ENCODE measurements at regions not wholly inside any gene's neighbourhood (a gene's known extent, or its start where the extent isn't known, plus 50 kb on each side); places are given as distances from the start of the nearest gene placed in this dataset.

- 91 to 98% methylated on average over 2 of the region's 2 CpGs for WGBS, 2 donors
- no peak for DNase-seq
Observed at GRCh38 chr16:86821895-86822294, 243.5 kb downstream of the FOXL1 start.

DNA sequence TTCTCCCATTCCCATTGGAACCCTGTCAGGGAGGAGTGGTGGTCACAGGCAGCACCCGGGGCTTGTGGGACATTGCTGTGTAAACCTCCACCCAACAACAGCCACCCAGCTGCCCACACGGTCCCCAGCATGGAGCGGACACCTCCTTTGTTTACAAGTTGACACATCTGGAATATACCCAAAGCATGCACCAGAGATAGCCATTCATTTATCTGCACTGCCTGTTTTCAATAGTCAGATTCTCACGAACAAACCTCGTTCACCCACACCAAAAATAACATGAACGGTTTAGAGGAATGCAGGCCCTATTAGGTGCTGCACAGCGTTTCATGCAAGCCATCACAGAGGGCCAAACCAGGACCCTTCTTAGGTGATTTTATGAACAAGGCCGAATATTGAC is 244.8 kb downstream of the FOXL1 start:
- peaks cover 2% of the 10 kb centered on the region for H3K9me3 ChIP-seq (ENCODE audit: control insufficient read depth, low read length)
- intact Hi-C loops (cut with DNase I): loop anchor here in 1 of 2 donors (10.0 kb wide), 1 partner anchor 452 kb away; no protein-coding TSS in a partner anchor
- no peak overlapping the region for H3K27ac ChIP-seq (ENCODE audit: low read depth in 1 of 2, low read length in 2 of 2)
- DNase-seq (no peak), ATAC-seq (ENCODE audit: low FRiP score) (no peak)
- WGBS, 2 donors: 30 to 37% methylated on average over 8 of the region's 8 CpGs
- H3K4me1 ChIP-seq (ENCODE audit: control insufficient read depth in 1 of 2, insufficient read depth in 2 of 2, low read length in 2 of 2): no peaks in the 10 kb centered on the region
- no peaks in the 10 kb centered on the region for H3K27me3 ChIP-seq (ENCODE audit: control insufficient read depth in 1 of 2, insufficient read depth in 2 of 2, low read length in 1 of 2)
- H3K36me3 ChIP-seq (ENCODE audit: control insufficient read depth in 1 of 2, insufficient read depth in 2 of 2, low read length in 1 of 2): no peaks in the 10 kb centered on the region
- H3K4me3 ChIP-seq (ENCODE audit: low read length in 2 of 2): no peak overlapping the region

More at GRCh38 chr16:86821895-86822294, 243.5 kb downstream of the FOXL1 start:
- ATAC-seq (ENCODE audit: low FRiP score): no peak
- Histone ChIP-seq H3K36me3 (ENCODE audit: control insufficient read depth in 1 of 2, insufficient read depth in 2 of 2, low read length in 1 of 2) (no peaks in the 10 kb centered on the region), H3K27ac (ENCODE audit: low read depth in 1 of 2, low read length in 2 of 2) (no peak overlapping the region), H3K4me3 (ENCODE audit: low read length in 2 of 2) (no peak overlapping the region), H3K4me1 (ENCODE audit: control insufficient read depth in 1 of 2, insufficient read depth in 2 of 2, low read length in 2 of 2) (no peaks in the 10 kb centered on the region), H3K27me3 (ENCODE audit: control insufficient read depth in 1 of 2, insufficient read depth in 2 of 2, low read length in 1 of 2) (no peaks in the 10 kb centered on the region), H3K9me3 (ENCODE audit: control insufficient read depth, low read length) (peaks cover 2% of the 10 kb centered on the region)
- intact Hi-C loops (cut with DNase I): loop anchor here in 1 of 2 donors (10.0 kb wide), 1 partner anchor 453 kb away; no protein-coding TSS in a partner anchor

GRCh38 chr16:86823888-86824671 is 245.7 kb downstream of the FOXL1 start:
- DNase-seq (no peak), ATAC-seq (ENCODE audit: low FRiP score) (no peak)
- no peak overlapping the region for H3K4me3 ChIP-seq (ENCODE audit: low read length in 2 of 2)
- 72 to 73% methylated on average over 22 of the region's 22 CpGs for WGBS, 2 donors
- peaks cover 2% of the 10 kb centered on the region for H3K9me3 ChIP-seq (ENCODE audit: control insufficient read depth, low read length)
- H3K27ac ChIP-seq (ENCODE audit: low read depth in 1 of 2, low read length in 2 of 2): no peak overlapping the region
- intact Hi-C loops (cut with DNase I): loop anchor here in 1 of 2 donors (10.0 kb wide), 1 partner anchor 451 kb away; no protein-coding TSS in a partner anchor
- no peaks in the 10 kb centered on the region for H3K36me3 ChIP-seq (ENCODE audit: control insufficient read depth in 1 of 2, insufficient read depth in 2 of 2, low read length in 1 of 2)
- H3K4me1 ChIP-seq (ENCODE audit: control insufficient read depth in 1 of 2, insufficient read depth in 2 of 2, low read length in 2 of 2): no peaks in the 10 kb centered on the region
- no peaks in the 10 kb centered on the region for H3K27me3 ChIP-seq (ENCODE audit: control insufficient read depth in 1 of 2, insufficient read depth in 2 of 2, low read length in 1 of 2)

GRCh38 chr16:86824751-86825296 is 246.5 kb downstream of the FOXL1 start:
- Histone ChIP-seq H3K9me3 (ENCODE audit: control insufficient read depth, low read length) (peaks cover 2% of the 10 kb centered on the region), H3K27me3 (ENCODE audit: control insufficient read depth in 1 of 2, insufficient read depth in 2 of 2, low read length in 1 of 2) (no peaks in the 10 kb centered on the region), H3K4me3 (ENCODE audit: low read length in 2 of 2) (no peak overlapping the region), H3K36me3 (ENCODE audit: control insufficient read depth in 1 of 2, insufficient read depth in 2 of 2, low read length in 1 of 2) (no peaks in the 10 kb centered on the region), H3K4me1 (ENCODE audit: control insufficient read depth in 1 of 2, insufficient read depth in 2 of 2, low read length in 2 of 2) (no peaks in the 10 kb centered on the region), H3K27ac (ENCODE audit: low read depth in 1 of 2, low read length in 2 of 2) (no peak overlapping the region)
- whole genome bisulfite sequencing, 2 donors: 87 to 89% methylated on average over 18 of the region's 18 CpGs
- ATAC-seq (ENCODE audit: low FRiP score) (no peak), DNase-seq (no peak)
- intact Hi-C loops (cut with DNase I): loop anchor here in 1 of 2 donors (10.0 kb wide), 1 partner anchor 450 kb away; no protein-coding TSS in a partner anchor

DNA sequence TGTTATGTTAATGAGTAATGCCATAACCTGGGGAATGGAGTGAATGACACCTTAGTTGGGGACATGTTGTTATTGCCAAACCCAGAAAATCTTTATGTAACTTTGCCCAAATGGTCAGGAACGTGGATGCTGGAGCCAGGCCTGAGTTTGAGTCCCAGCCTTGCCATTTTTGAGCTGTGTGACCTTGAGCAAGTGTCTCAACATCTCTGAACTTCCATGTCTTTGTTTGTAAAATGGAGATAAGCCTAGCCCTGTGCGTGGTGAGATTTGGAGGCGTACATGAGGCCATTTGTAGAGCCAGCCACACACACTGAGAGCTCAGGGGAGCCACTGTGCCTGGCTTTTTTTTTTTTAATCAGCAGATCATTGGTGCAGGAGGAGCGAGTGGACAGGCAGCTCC is 247.3 kb downstream of the FOXL1 start:
- Histone ChIP-seq H3K4me1 (ENCODE audit: control insufficient read depth in 1 of 2, insufficient read depth in 2 of 2, low read length in 2 of 2) (no peaks in the 10 kb centered on the region), H3K4me3 (ENCODE audit: low read length in 2 of 2) (no peak overlapping the region)

DNA sequence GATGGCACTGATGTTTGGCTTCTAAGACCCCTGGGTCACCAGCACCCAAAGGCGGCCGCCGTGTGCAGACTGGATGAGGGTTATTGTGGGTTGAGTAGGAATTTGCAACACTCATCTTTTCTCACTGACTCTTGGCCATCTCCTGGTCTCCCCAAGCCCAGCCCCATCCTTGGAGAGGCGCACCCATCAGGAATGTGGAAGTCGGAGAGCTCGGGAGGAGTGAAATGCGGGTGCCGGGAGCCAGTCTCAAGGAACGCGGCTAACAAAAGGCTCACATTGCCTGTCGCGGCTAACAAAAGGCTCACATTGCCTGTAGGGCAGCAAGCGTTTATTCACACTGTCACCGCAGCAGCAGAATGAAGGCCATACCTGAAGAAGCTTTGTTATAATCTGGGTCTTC is 248.6 kb downstream of the FOXL1 start:
- Histone ChIP-seq H3K27ac (ENCODE audit: low read depth in 1 of 2, low read length in 2 of 2) (no peak overlapping the region), H3K27me3 (ENCODE audit: control insufficient read depth in 1 of 2, insufficient read depth in 2 of 2, low read length in 1 of 2) (no peaks in the 10 kb centered on the region), H3K36me3 (ENCODE audit: control insufficient read depth in 1 of 2, insufficient read depth in 2 of 2, low read length in 1 of 2) (no peaks in the 10 kb centered on the region), H3K4me1 (ENCODE audit: control insufficient read depth in 1 of 2, insufficient read depth in 2 of 2, low read length in 2 of 2) (no peaks in the 10 kb centered on the region), H3K4me3 (ENCODE audit: low read length in 2 of 2) (no peak overlapping the region), H3K9me3 (ENCODE audit: control insufficient read depth, low read length) (peaks cover 2% of the 10 kb centered on the region)
- intact Hi-C loops (cut with DNase I): loop anchor here in 1 of 2 donors (10.0 kb wide), 1 partner anchor 448 kb away; no protein-coding TSS in a partner anchor
- ATAC-seq (ENCODE audit: low FRiP score) (no peak), DNase-seq (peak in 1 of 2 donors; percentile 55)
- WGBS, 2 donors: 90 to 92% methylated on average over 14 of the region's 14 CpGs

More for the DNA sequence above, 247.3 kb downstream of the FOXL1 start:
- DNase-seq (no peak), ATAC-seq (ENCODE audit: low FRiP score) (no peak)
- H3K27me3 ChIP-seq (ENCODE audit: control insufficient read depth in 1 of 2, insufficient read depth in 2 of 2, low read length in 1 of 2): no peaks in the 10 kb centered on the region
- peaks cover 2% of the 10 kb centered on the region for H3K9me3 ChIP-seq (ENCODE audit: control insufficient read depth, low read length)
- H3K27ac ChIP-seq (ENCODE audit: low read depth in 1 of 2, low read length in 2 of 2): no peak overlapping the region
- 87 to 90% methylated on average over 4 of the region's 4 CpGs for WGBS, 2 donors
- no peaks in the 10 kb centered on the region for H3K36me3 ChIP-seq (ENCODE audit: control insufficient read depth in 1 of 2, insufficient read depth in 2 of 2, low read length in 1 of 2)
- intact Hi-C loops (cut with DNase I): loop anchor here in 1 of 2 donors (10.0 kb wide), 1 partner anchor 449 kb away; no protein-coding TSS in a partner anchor

DNA sequence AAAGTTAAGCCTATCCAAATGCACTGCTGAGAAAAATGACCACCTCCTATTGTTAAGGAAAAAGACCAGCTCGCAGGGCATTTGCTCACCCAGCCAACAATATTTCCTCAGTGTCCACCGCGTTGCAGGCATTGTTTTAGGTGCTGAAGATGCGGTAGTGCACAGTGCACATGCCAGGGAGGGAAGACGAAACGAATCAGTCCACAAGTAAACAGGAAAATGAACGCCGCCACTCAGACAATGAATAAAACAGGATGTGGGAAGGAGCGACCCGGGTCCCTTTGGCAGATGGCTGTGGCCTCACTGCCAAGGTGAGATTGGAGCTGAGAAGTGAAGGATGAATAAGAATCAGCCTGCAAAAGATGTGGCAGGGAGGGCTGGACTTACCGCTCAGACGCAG is 249.2 kb downstream of the FOXL1 start:
- H3K9me3 ChIP-seq (ENCODE audit: control insufficient read depth, low read length): peaks cover 2% of the 10 kb centered on the region
- DNase-seq (peak in 1 of 2 donors; percentile 34), ATAC-seq (ENCODE audit: low FRiP score) (no peak)
- intact Hi-C loops (cut with DNase I): loop anchor here in 1 of 2 donors (10.0 kb wide), 1 partner anchor 447 kb away; no protein-coding TSS in a partner anchor
- no peaks in the 10 kb centered on the region for H3K4me1 ChIP-seq (ENCODE audit: control insufficient read depth in 1 of 2, insufficient read depth in 2 of 2, low read length in 2 of 2)
- H3K27me3 ChIP-seq (ENCODE audit: control insufficient read depth in 1 of 2, insufficient read depth in 2 of 2, low read length in 1 of 2): no peaks in the 10 kb centered on the region
- H3K27ac ChIP-seq (ENCODE audit: low read depth in 1 of 2, low read length in 2 of 2): no peak overlapping the region
- H3K4me3 ChIP-seq (ENCODE audit: low read length in 2 of 2): no peak overlapping the region
- whole genome bisulfite sequencing, 2 donors: 73 to 78% methylated on average over 12 of the region's 12 CpGs
- no peaks in the 10 kb centered on the region for H3K36me3 ChIP-seq (ENCODE audit: control insufficient read depth in 1 of 2, insufficient read depth in 2 of 2, low read length in 1 of 2)

- ATAC-seq (ENCODE audit: low FRiP score): no peak
- Histone ChIP-seq H3K4me3 (ENCODE audit: low read length in 2 of 2) (no peak overlapping the region), H3K36me3 (ENCODE audit: control insufficient read depth in 1 of 2, insufficient read depth in 2 of 2, low read length in 1 of 2) (no peaks in the 10 kb centered on the region), H3K9me3 (ENCODE audit: control insufficient read depth, low read length) (peaks cover 2% of the 10 kb centered on the region), H3K27ac (ENCODE audit: low read depth in 1 of 2, low read length in 2 of 2) (no peak overlapping the region), H3K27me3 (ENCODE audit: control insufficient read depth in 1 of 2, insufficient read depth in 2 of 2, low read length in 1 of 2) (no peaks in the 10 kb centered on the region), H3K4me1 (ENCODE audit: control insufficient read depth in 1 of 2, insufficient read depth in 2 of 2, low read length in 2 of 2) (no peaks in the 10 kb centered on the region)
- WGBS, 2 donors: 93 to 94% methylated on average over 6 of the region's 6 CpGs
- intact Hi-C loops (cut with DNase I): loop anchor here in 1 of 2 donors (10.0 kb wide), 1 partner anchor 447 kb away; no protein-coding TSS in a partner anchor
- peak in 1 of 2 donors; percentile 12 for DNase-seq
Observed at GRCh38 chr16:86828202-86828601, 249.9 kb downstream of the FOXL1 start.

Data from aorta (tissue), 5 donors.